Testis (tissue), 2 donors: ENCODE measurements at regions not wholly inside any gene's neighbourhood (a gene's known extent, or its start where the extent isn't known, plus 50 kb on each side); places are given as distances from the start of the nearest gene placed in this dataset.

Experiments
- CTCF ChIP-seq, 3 experiments: fragments of 450-650 bp in 2 of 3; fragments of 200-600 bp in 1 of 3; sonication (generic) in 1 of 3; IDR thresholded peaks; one replicate each; pipeline ENCODE4 v1.5.1; 2016 to 2019; ENCODE audit warnings: antibody characterized with exemption in 3 of 3, mild to moderate bottlenecking in 2 of 3, moderate library complexity in 1 of 3
- POLR2A ChIP-seq: fragments of 450-650 bp; IDR thresholded peaks from one replicate; pipeline ENCODE4 v1.6.1; 2017; ENCODE audit warnings: antibody characterized with exemption, mild to moderate bottlenecking, moderate library complexity

GRCh38 chr6:163811317-163811716, 396.8 kb downstream of the QKI start:
- no peak for TF ChIP-seq POLR2A
- no peak for TF ChIP-seq CTCF (IDR thresholded peaks at IDR 0.05)
